ENCODE measurements at regions not wholly inside any gene's neighbourhood (a gene's known extent, or its start where the extent isn't known, plus 50 kb on each side); places are given as distances from the start of the nearest gene placed in this dataset.

DNA sequence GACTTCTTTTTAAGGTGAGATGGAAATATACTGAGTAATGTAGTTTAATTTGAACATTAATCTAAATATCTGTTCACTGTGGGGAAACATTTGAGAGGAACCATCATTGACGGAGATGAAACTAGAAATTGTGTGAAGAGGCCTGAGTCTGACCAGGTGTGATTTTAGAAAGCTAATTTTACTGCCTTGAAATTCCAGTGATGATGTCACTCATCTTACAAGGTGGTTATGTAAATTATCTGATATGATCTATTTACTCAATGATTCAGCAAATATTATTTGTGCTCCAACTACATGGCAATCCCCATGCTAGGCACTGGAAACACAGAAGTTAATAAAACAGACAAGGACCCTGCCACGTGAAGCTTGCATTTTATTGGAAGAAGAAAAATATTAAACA, 435.7 kb upstream of the DCN start:
- Histone ChIP-seq H3K4me1 (no peaks in the 10 kb centered on the region), H3K4me3 (no peak overlapping the region), H3K9ac (ENCODE audit: low read depth in 2 of 2, low read length in 2 of 2) (no peak overlapping the region), H3K9me3 (no peaks in the 10 kb centered on the region), H3K27ac (no peak overlapping the region), H3K36me3 (no peaks in the 10 kb centered on the region), H3K27me3 (no peaks in the 10 kb centered on the region)
- no peak for TF ChIP-seq CTCF (IDR thresholded peaks at IDR 0.05)
- intact Hi-C loops (cut with DNase I): no loop called here
- no peak for DNase-seq

- no peak overlapping the region for H3K9ac ChIP-seq (ENCODE audit: low read depth in 2 of 2, low read length in 2 of 2)
- H3K4me1 ChIP-seq: no peaks in the 10 kb centered on the region
- H3K36me3 ChIP-seq: no peaks in the 10 kb centered on the region
- no peak for DNase-seq
- TF ChIP-seq CTCF (IDR thresholded peaks at IDR 0.05): no peak
- H3K4me3 ChIP-seq: no peak overlapping the region
- no peaks in the 10 kb centered on the region for H3K9me3 ChIP-seq
- intact Hi-C loops (cut with DNase I): no loop called here
- H3K27ac ChIP-seq: no peak overlapping the region
- no peaks in the 10 kb centered on the region for H3K27me3 ChIP-seq
Measured at GRCh38 chr12:91617818-91618217, 435.2 kb upstream of the DCN start.

DNA sequence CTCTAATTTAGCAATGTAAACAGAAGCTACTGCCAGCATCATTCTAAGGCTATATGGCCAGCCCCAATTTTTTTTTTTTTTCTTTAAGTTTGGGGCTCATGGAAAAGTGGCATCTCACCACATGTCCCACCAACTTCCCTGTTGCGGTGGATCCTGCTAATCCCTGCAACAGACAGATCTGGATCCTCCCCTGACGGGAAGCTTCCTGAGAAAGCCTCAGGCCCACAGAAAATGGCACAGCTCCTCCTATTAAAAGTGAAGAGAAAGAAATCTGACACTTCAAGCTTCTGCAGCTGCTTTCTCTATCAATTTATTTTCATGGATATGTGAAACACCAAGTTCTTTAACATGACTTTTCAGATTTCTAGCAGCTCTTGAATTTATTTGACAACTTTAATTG, 433.8 kb upstream of the DCN start:
- H3K27ac ChIP-seq: no peak overlapping the region
- no peaks in the 10 kb centered on the region for H3K36me3 ChIP-seq
- no peaks in the 10 kb centered on the region for H3K9me3 ChIP-seq
- no peaks in the 10 kb centered on the region for H3K27me3 ChIP-seq
- intact Hi-C loops (cut with DNase I): no loop called here
- no peak for DNase-seq
- no peaks in the 10 kb centered on the region for H3K4me1 ChIP-seq
- H3K9ac ChIP-seq (ENCODE audit: low read depth in 2 of 2, low read length in 2 of 2): no peak overlapping the region
- no peak overlapping the region for H3K4me3 ChIP-seq
- no peak for TF ChIP-seq CTCF (IDR thresholded peaks at IDR 0.05)

GRCh38 chr12:91613223-91613779, 430.7 kb upstream of the DCN start:
- no peak overlapping the region for H3K27ac ChIP-seq

GRCh38 chr12:91610561-91610960, 427.9 kb upstream of the DCN start:
- no peaks in the 10 kb centered on the region for H3K4me1 ChIP-seq
- no peak for DNase-seq
- H3K9ac ChIP-seq (ENCODE audit: low read depth in 2 of 2, low read length in 2 of 2): no peak overlapping the region
- no peaks in the 10 kb centered on the region for H3K36me3 ChIP-seq
- no peak overlapping the region for H3K27ac ChIP-seq
- no peak overlapping the region for H3K4me3 ChIP-seq
- TF ChIP-seq CTCF (IDR thresholded peaks at IDR 0.05): no peak
- intact Hi-C loops (cut with DNase I): no loop called here
- H3K27me3 ChIP-seq: no peaks in the 10 kb centered on the region
- H3K9me3 ChIP-seq: no peaks in the 10 kb centered on the region

More at GRCh38 chr12:91613223-91613779, 430.7 kb upstream of the DCN start:
- Histone ChIP-seq H3K36me3 (no peaks in the 10 kb centered on the region), H3K4me3 (no peak overlapping the region), H3K9ac (ENCODE audit: low read depth in 2 of 2, low read length in 2 of 2) (no peak overlapping the region), H3K9me3 (no peaks in the 10 kb centered on the region), H3K27me3 (no peaks in the 10 kb centered on the region), H3K4me1 (no peaks in the 10 kb centered on the region)
- no peak for TF ChIP-seq CTCF (IDR thresholded peaks at IDR 0.05)
- no peak for DNase-seq
- intact Hi-C loops (cut with DNase I): no loop called here

Data from colonic mucosa (tissue), 4 donors.